ENCODE measurements at regions not wholly inside any gene's neighbourhood (a gene's known extent, or its start where the extent isn't known, plus 50 kb on each side); places are given as distances from the start of the nearest gene placed in this dataset.

DNA sequence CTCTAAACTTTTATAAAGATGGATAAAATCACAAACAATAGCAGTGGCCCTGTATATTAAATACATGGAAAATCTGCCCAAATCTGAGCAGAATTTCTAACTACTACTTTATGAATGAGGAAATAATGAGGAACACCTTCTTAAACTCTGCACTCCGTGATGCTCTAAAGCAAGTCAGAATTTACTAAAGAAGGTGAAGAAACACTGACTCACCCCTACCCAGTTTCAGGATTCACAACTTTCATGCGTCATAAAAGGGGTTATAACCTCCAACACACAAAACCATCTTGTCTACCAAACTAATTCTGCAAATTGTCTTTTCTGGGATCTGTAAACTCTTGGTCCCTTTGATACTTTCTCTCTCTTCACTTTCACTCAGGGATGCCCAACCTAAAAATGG is 561.1 kb upstream of the ACO1 start:
- DNase-seq (ENCODE audit: low spot score): no peak
- ATAC-seq (ENCODE audit: low FRiP score): no peak
- TF ChIP-seq, protein P1, sequence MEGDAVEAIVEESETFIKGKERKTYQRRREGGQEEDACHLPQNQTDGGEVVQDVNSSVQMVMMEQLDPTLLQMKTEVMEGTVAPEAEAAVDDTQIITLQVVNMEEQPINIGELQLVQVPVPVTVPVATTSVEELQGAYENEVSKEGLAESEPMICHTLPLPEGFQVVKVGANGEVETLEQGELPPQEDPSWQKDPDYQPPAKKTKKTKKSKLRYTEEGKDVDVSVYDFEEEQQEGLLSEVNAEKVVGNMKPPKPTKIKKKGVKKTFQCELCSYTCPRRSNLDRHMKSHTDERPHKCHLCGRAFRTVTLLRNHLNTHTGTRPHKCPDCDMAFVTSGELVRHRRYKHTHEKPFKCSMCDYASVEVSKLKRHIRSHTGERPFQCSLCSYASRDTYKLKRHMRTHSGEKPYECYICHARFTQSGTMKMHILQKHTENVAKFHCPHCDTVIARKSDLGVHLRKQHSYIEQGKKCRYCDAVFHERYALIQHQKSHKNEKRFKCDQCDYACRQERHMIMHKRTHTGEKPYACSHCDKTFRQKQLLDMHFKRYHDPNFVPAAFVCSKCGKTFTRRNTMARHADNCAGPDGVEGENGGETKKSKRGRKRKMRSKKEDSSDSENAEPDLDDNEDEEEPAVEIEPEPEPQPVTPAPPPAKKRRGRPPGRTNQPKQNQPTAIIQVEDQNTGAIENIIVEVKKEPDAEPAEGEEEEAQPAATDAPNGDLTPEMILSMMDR (IDR thresholded peaks at IDR 0.05): no peak

DNA sequence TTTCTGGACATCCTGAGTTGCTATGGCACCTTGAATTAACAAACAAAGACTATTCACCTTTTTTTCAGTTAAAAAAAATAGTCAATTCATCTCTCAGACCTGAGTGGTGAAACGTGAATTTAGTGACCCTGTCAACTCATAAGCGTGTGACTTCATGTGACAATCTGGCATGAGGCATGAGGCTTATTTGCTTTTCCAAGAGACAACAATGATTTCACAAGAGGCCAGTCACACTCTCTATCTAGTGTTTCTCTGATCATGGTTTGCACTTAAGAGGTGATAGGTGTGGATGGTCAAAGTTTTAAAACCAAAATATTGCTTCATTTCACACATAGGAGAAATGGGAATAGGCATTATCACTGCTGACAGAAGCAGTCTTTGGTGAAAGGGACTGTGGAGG is 559.6 kb upstream of the ACO1 start:
- TF ChIP-seq, protein P1 (IDR thresholded peaks at IDR 0.05): no peak

DNA sequence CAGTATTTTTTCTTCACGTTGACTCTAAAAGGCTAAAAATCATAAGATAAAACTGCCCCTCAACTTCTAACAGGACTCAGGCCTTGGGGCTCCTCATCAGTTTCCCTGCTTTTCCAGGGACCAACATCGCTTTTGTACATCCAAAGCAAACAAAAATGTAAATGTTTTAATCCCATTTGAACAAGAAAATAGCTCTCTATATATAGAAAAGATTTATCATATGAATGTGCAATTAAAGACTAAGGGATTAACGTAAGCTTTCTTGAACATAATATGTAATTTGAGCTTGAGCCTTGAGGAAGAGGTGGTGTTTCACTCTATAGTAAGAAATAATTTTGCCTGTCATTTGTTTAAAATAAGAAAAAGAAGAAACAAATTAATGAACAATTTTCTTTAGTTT is 547.2 kb upstream of the ACO1 start:
- ATAC-seq (ENCODE audit: low FRiP score): no peak
- DNase-seq (ENCODE audit: low spot score): no peak
- TF ChIP-seq, protein P1 (IDR thresholded peaks at IDR 0.05): no peak

More for the DNA sequence above, 559.6 kb upstream of the ACO1 start:
- no peak for DNase-seq (ENCODE audit: low spot score)
- no peak for ATAC-seq (ENCODE audit: low FRiP score)

DNA sequence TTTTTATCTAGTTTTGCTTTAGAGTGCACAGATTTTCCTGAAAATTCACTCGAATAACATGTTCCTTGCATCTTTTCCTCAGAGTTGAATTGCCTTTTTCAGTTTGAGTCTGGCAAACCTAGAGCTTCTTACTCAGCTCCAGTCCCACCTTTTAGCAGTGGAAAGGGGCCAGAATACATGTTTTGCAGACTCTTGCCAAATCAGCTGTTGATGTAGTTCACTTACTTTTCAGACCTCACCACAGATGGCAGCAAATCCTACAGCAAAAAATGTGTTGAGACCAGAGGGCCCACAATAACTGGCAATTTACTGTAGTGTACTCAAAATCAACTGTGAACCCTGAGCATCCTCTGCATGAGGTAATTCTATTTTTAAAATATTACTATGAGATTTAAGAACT is 545.2 kb upstream of the ACO1 start:
- ATAC-seq (ENCODE audit: low FRiP score): no peak
- TF ChIP-seq, protein P1 (IDR thresholded peaks at IDR 0.05): no peak
- DNase-seq (ENCODE audit: low spot score): no peak

DNA sequence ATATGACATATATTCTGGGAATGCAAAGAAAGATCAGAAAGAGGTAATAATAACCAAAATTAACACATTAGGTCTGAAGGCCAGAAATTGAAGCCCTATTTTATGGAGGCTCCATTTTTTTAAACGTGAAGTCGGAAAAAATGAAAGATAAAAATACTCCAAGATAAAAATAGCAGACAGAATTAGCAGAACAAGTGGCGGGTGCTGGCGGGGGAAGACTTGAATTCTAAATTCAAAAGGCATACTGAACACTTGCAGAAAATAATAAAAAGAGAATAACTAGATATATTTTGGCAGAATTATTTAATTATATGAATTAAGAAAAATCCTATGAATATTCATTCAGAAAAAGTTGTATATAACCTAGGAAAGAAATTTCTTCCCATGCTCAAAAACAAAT is 543.7 kb upstream of the ACO1 start:
- ATAC-seq (ENCODE audit: low FRiP score) (no peak), DNase-seq (ENCODE audit: low spot score) (no peak)
- TF ChIP-seq, protein P1 (IDR thresholded peaks at IDR 0.05): no peak

DNA sequence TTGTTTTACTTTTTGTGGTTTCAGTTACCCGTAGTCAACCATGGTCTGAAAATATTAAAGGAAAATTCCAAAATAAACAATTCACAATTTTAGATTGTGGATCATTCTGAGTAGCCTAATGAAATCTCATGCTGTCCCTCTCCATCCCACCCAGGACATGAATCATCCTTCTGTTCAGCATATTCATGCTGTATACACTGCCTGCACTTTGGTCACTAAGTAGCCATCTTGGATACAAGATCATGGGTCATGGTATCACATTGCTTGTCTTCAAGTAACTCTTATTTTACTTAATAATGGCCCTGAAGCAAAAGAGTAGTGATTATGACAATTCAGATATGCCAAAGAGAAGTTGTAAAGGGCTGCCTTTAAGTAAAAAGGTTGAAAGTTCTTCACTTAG is 536.5 kb upstream of the ACO1 start:
- ATAC-seq (ENCODE audit: low FRiP score): no peak
- TF ChIP-seq, protein P1 (IDR thresholded peaks at IDR 0.05): no peak
- DNase-seq (ENCODE audit: low spot score): no peak

DNA sequence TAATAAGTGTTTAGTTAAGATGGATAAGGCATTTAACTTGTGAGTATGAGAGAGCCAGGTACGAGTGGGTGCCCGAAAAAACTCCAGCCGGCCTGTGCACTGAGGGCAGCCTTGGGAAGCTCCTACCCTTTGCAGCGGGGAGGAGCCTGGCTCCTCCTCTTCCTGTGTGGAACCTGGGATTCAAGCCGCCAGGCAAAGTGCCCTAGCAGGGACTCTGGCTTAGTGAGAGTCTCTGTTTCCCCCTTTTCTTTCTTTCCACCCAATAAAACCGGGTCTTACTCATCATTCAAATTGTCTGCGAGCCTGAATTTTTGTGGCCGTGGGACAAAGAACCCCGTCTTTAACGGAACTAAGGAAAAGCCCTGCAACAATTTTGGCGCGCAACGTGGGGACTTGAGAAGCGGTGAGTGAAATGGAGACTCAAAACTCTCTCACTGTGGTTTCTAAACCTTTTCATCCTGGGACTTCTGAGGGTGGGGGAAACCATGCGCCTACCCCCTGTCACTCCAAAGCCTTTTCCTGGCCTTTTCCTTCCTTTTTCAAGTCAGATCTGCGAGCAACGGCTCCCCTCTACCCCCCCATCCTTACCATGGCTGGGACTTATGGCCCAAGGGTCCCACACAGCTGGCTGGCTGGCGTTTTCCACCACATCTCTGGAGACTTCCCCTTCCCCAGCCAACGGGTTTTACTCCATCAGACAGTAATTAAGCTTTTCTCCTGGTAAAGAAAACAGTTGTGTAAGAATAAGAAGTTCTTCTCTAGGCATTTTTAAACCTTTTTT is 535.7 kb upstream of the ACO1 start:
- DNase-seq (ENCODE audit: low spot score): no peak
- TF ChIP-seq, protein P1 (IDR thresholded peaks at IDR 0.05): no peak
- ATAC-seq (ENCODE audit: low FRiP score): no peak
